ENCODE measurements at regions not wholly inside any gene's neighbourhood (a gene's known extent, or its start where the extent isn't known, plus 50 kb on each side); places are given as distances from the start of the nearest gene placed in this dataset.
"Not testable (repeated sequence)": the region's sequence is repeated elsewhere in the genome, so short reads cannot be mapped to it uniquely, and the experiment has no call there.

- DNase-seq (ENCODE audit: low read depth in 1 of 2, low spot score in 1 of 2), result no peak
These were observed 1486.8 kb upstream of the C9orf72 start for GRCh38 chr9:29060041-29060440.

GRCh38 chr9:29062446-29062845, 1489.2 kb upstream of the C9orf72 start:
- DNase-seq (ENCODE audit: low read depth in 1 of 2, low spot score in 1 of 2), result no peak

GRCh38 chr9:29063031-29063430, 1489.8 kb upstream of the C9orf72 start:
- DNase-seq (ENCODE audit: low read depth in 1 of 2, low spot score in 1 of 2), result no peak

GRCh38 chr9:29066141-29066640, 1492.9 kb upstream of the C9orf72 start:
- DNase-seq (ENCODE audit: low read depth in 1 of 2, low spot score in 1 of 2), result no peak

- no peak for DNase-seq (ENCODE audit: low read depth in 1 of 2, low spot score in 1 of 2)
These were observed 1495.2 kb upstream of the C9orf72 start for GRCh38 chr9:29068461-29068860.

GRCh38 chr9:29069376-29069775, 1496.1 kb upstream of the C9orf72 start:
- no peak for DNase-seq (ENCODE audit: low read depth in 1 of 2, low spot score in 1 of 2)

- no peak for DNase-seq (ENCODE audit: low read depth in 1 of 2, low spot score in 1 of 2)
These were observed 1504.9 kb upstream of the C9orf72 start for GRCh38 chr9:29078063-29078666.

GRCh38 chr9:29100762-29101161, 1527.5 kb upstream of the C9orf72 start:
- DNase-seq (ENCODE audit: low read depth in 1 of 2, low spot score in 1 of 2), result no peak

- DNase-seq (ENCODE audit: low read depth in 1 of 2, low spot score in 1 of 2), result not testable (repeated sequence)
These were observed 1530.9 kb upstream of the C9orf72 start for GRCh38 chr9:29104166-29104565.

GRCh38 chr9:29118555-29118954, 1545.3 kb upstream of the C9orf72 start:
- no peak for DNase-seq (ENCODE audit: low read depth in 1 of 2, low spot score in 1 of 2)

- no peak for DNase-seq (ENCODE audit: low read depth in 1 of 2, low spot score in 1 of 2)
These were observed 1553.5 kb upstream of the C9orf72 start for GRCh38 chr9:29126783-29127182.

GRCh38 chr9:29129763-29130162, 1556.5 kb upstream of the C9orf72 start:
- no peak for DNase-seq (ENCODE audit: low read depth in 1 of 2, low spot score in 1 of 2)

- no peak for DNase-seq (ENCODE audit: low read depth in 1 of 2, low spot score in 1 of 2)
These were observed 1571.2 kb upstream of the C9orf72 start for GRCh38 chr9:29144476-29144875.

- no peak for DNase-seq (ENCODE audit: low read depth in 1 of 2, low spot score in 1 of 2)
These were observed 1577.3 kb upstream of the C9orf72 start for GRCh38 chr9:29150606-29151005.

GRCh38 chr9:29160763-29161353, 1587.6 kb upstream of the C9orf72 start:
- DNase-seq (ENCODE audit: low read depth in 1 of 2, low spot score in 1 of 2), result no peak

GRCh38 chr9:29174136-29174535, 1600.9 kb upstream of the C9orf72 start:
- DNase-seq (ENCODE audit: low read depth in 1 of 2, low spot score in 1 of 2), result no peak

GRCh38 chr9:29176231-29176630, 1603.0 kb upstream of the C9orf72 start:
- no peak for DNase-seq (ENCODE audit: low read depth in 1 of 2, low spot score in 1 of 2)

- no peak for DNase-seq (ENCODE audit: low read depth in 1 of 2, low spot score in 1 of 2)
These were observed 1603.5 kb upstream of the C9orf72 start for GRCh38 chr9:29176786-29177185.

GRCh38 chr9:29183971-29184370, 1610.7 kb upstream of the C9orf72 start:
- DNase-seq (ENCODE audit: low read depth in 1 of 2, low spot score in 1 of 2), result no peak

GRCh38 chr9:29188771-29189170, 1615.5 kb upstream of the C9orf72 start:
- not testable (repeated sequence) for DNase-seq (ENCODE audit: low read depth in 1 of 2, low spot score in 1 of 2)

GRCh38 chr9:29189221-29189620, 1615.9 kb upstream of the C9orf72 start:
- DNase-seq (ENCODE audit: low read depth in 1 of 2, low spot score in 1 of 2), result not testable (repeated sequence)

- DNase-seq (ENCODE audit: low read depth in 1 of 2, low spot score in 1 of 2), result no peak
These were observed 1625.6 kb upstream of the C9orf72 start for GRCh38 chr9:29198861-29199260.

- no peak for DNase-seq (ENCODE audit: low read depth in 1 of 2, low spot score in 1 of 2)
These were observed 1626.7 kb upstream of the C9orf72 start for GRCh38 chr9:29199975-29200374.

Measured in stimulated activated CD4-positive, alpha-beta T cell treated with anti-CD3 and anti-CD28 coated beads, Interleukin-15, amount 100 ng/mL, for 1 hour (primary cell).